ENCODE measurements at regions not wholly inside any gene's neighbourhood (a gene's known extent, or its start where the extent isn't known, plus 50 kb on each side); places are given as distances from the start of the nearest gene placed in this dataset.

- TF ChIP-seq, protein P1, sequence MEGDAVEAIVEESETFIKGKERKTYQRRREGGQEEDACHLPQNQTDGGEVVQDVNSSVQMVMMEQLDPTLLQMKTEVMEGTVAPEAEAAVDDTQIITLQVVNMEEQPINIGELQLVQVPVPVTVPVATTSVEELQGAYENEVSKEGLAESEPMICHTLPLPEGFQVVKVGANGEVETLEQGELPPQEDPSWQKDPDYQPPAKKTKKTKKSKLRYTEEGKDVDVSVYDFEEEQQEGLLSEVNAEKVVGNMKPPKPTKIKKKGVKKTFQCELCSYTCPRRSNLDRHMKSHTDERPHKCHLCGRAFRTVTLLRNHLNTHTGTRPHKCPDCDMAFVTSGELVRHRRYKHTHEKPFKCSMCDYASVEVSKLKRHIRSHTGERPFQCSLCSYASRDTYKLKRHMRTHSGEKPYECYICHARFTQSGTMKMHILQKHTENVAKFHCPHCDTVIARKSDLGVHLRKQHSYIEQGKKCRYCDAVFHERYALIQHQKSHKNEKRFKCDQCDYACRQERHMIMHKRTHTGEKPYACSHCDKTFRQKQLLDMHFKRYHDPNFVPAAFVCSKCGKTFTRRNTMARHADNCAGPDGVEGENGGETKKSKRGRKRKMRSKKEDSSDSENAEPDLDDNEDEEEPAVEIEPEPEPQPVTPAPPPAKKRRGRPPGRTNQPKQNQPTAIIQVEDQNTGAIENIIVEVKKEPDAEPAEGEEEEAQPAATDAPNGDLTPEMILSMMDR (IDR thresholded peaks at IDR 0.05), result no peak
- TF ChIP-seq REST (IDR thresholded peaks at IDR 0.05; ENCODE audit: insufficient read depth in 1 of 2, low read depth in 2 of 2, low read length in 1 of 2) (no peak), POLR2AphosphoS5 (IDR thresholded peaks at IDR 0.05; ENCODE audit: low read depth, low read length) (no peak), SIN3A (IDR thresholded peaks at IDR 0.05; ENCODE audit: borderline replicate concordance, insufficient read depth, low read depth, low read length) (no peak), TCF7L2 (IDR thresholded peaks at IDR 0.05; ENCODE audit: low read depth, low read length) (no peak)
Observed at GRCh38 chr6:102549221-102549874, 1155.8 kb downstream of the GRIK2 start.

Measured in Panc1 (cell line).